HG03565 (cell line): ENCODE measurements at regions not wholly inside any gene's neighbourhood (a gene's known extent, or its start where the extent isn't known, plus 50 kb on each side); places are given as distances from the start of the nearest gene placed in this dataset.
A peak's percentile ranks its signal among the peaks of the same experiment; 100 is the strongest.

Source experiments
- ATAC-seq: cut with Tn5 transposase; IDR thresholded peaks from one replicate; pipeline ENCODE4 v1.9.1; 2021; ENCODE audit warnings: mild to moderate bottlenecking, moderate library complexity; ENCODE audit not compliant: unreplicated experiment

- ATAC-seq = peak; percentile 29
Measured at GRCh38 chr2:155218292-155218924, 519.9 kb downstream of the KCNJ3 start.

- no peak for ATAC-seq
Measured at GRCh38 chr2:155215037-155215707, 516.7 kb downstream of the KCNJ3 start.

DNA sequence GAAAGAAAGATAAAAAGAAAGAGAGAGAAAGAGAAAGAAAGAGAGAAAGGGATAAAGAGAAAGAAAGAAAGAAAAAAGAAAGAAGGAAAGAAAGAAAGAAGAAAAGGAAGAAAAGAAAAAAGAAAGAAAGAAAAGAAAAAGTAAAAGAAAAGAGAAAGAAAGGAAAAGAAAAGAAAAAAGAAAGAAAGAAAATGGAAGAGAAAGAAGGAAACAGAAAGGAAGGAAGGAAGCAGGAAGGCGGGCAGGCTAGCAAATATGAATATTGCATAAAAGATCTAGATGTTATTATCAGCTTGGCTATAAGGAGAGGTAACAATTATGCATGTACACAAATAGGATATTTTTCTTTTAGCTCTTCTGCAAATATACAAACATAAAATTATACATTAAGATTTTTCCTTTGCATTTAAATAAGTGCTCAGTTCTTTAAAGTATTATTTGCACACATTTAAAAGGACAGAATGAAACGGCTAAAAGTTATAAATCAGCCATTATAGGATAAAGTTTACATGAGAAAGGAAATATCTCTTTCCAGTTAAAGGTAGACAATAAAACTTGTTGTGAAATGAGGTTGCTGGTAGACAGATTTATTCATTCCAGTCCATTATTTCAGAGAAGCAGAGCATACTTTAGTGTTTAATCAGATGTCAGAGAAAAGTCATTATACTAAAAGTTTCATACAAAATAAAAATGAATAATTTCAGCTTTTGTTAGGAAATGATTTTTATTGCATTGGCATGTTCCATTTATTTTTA, 511.4 kb downstream of the KCNJ3 start:
- no peak for ATAC-seq

DNA sequence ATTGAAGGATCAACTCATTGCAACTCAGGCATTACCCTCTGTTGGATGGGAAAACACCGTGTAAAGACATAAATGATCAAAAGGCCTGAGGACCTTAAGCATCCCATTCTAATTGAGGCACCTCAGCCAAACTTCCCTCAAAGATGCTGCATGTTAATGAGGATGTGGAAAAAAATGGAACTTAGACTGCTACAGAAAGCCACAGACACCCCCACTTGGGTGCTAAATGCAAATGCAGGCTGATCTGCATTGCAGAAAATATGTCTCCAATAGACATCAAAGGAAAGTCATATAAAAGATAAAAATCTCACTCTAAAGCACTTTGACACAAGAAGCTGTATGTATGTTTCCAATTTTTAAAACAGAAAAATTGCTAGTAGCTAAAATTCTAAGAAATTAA, 504.7 kb downstream of the KCNJ3 start:
- peak; percentile 84 for ATAC-seq

- no peak for ATAC-seq
Measured at GRCh38 chr2:155200753-155201152, 502.3 kb downstream of the KCNJ3 start.

DNA sequence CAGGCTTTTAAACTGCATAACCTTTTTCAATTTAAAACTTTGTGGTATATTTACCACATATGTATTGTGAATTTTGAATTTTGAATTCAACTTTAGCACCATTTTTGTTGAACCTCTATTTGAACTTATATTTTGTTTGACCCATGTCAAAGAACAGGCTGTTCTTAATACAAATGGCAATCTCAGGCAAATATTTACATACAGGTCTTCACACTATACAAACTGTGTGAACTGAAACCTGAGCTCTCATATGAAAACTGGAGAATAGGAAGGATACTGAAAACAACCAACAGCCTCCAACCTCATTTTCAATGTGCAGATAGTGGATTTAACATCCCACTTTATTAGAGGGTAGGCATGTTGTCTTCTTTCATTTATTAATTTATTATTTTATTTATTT, 491.8 kb downstream of the KCNJ3 start:
- peak; percentile 53 for ATAC-seq

GRCh38 chr2:155178921-155179320, 480.4 kb downstream of the KCNJ3 start:
- ATAC-seq = no peak

DNA sequence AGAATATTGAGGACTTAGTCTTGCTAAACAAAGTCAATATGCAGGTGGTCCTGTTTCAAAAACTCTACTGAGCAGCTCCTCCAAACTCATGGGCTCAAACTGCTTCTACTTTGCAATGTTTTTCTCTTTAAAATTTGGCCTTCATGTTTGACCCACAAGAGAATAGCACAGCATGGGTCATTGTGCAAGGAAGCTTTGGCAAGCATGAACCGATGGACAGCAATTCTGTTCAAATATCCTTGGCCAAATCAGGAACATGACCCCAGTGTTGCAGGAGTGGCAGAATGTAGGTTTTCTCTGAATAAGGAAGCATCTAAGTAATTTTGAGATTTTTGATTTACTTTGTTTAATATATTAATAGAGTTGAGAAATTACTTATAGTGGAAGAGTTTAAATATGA, 477.9 kb downstream of the KCNJ3 start:
- ATAC-seq = no peak

DNA sequence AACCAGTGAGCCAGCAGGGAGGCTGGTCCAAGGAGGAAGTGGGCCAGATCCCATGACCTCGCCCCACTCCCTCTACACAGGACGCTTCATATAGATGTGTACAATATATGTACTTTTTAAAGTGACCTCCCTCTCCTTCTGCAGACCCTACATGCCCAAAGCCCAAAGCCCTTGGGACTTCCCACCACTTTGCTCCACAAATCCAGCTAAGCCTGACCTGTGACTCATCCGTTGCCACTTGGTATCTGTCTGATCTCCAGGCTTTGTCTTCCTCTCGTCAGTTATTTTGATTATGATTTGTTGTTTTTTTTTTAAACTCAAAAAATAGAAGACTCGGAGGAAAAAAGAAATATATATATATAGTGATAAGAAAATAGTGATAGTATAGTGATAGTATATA, 470.8 kb downstream of the KCNJ3 start:
- ATAC-seq = no peak

GRCh38 chr2:155162494-155162893, 464.0 kb downstream of the KCNJ3 start:
- ATAC-seq = no peak

DNA sequence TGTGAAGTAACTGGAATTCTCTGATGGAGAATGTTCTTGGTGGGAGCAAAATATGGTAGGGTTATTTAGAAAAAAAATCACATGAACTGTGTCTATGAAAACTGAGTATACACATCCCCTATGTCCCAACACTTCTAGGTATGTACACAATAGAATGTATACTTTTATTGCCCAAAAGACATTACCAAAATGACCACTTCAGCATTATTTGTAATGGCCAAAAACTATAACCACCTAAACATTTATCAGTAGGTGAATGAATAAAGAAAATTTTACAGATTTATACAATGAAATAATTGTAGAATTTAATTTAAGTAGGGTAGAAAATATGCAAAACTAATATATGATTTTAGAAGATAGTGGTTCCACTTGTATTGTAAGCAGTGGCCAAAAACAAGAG, 462.8 kb downstream of the KCNJ3 start:
- no peak for ATAC-seq

DNA sequence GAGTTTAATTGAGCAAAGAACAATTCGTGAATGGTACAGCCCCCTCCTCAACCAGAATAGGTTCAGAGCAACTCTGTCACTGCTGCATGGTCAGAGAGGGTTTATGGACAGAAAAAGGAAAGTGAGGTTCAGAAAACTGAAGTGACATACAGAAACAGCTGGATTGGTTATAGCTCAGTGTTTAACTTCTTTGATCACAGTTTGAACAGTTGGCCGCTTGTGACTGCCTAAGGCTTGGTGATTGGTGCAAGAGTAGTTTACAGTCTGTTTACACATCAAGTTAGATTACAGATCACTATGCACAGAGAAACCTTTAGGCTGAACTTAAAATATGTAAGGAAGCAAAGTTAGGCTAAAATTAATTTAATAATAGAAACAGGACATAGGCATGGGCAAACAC, 459.2 kb downstream of the KCNJ3 start:
- no peak for ATAC-seq

GRCh38 chr2:155157065-155157464, 458.6 kb downstream of the KCNJ3 start:
- ATAC-seq = no peak

- ATAC-seq = no peak
Measured at GRCh38 chr2:155151945-155152344, 453.4 kb downstream of the KCNJ3 start.

DNA sequence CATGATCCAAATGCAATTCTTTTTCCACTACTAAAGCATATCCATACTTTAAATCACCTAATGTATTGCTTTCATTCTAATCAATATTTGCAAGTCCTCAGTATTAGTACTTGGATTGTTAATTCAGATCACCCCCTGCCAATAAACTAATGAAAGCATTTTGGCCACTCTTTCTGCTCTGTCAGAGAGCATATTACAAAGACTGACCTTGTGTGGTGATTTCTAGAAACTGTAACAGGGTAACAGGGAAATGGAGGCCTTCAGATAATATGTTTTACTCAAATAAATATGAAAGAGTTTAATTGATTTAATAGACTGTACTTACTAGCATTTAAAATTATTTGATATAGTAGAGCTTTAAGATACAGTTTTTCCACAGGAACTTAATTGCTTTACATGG, 453.0 kb downstream of the KCNJ3 start:
- no peak for ATAC-seq

GRCh38 chr2:155145758-155146229, 447.3 kb downstream of the KCNJ3 start:
- ATAC-seq = peak; percentile 96

DNA sequence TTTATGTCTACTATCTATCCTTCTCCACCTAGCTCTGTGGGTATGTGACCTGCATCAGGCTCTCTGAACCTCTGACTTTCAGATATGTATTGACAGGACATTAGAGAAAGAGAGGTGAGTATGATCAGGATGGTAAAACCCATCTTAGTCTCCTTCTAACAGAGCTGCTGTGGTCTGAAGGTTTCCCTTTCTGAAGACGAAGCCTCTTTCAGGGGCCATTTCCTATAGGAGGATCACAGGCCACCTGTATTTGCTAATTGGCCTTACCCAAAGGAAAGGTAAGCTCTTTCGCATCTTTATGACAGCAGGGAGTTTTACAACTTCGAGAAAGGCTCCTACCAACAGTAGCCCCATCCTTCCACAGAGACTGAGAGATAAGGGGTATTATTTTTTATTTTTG, 442.9 kb downstream of the KCNJ3 start:
- ATAC-seq = no peak

- no peak for ATAC-seq
Measured at GRCh38 chr2:155125585-155126230, 427.2 kb downstream of the KCNJ3 start.

DNA sequence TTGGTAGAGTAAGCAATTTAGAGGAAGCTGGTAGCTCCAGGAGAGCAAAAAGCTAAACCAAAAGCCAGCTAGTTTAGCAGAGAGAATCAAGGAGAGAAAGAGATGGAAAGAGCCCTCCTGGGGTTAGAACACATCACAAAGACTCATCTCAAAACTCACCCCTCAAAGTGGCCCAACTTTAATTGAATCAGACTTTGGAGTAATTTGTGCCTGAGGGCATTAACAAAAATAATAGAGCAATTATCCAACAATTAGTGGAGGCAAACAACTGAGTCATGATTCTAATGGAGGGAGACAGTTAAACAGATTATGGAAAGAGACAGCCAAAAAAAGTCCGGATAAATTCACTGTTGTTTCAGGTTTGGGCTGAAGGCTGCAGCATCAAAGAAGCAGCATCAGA, 417.4 kb downstream of the KCNJ3 start:
- ATAC-seq = no peak

DNA sequence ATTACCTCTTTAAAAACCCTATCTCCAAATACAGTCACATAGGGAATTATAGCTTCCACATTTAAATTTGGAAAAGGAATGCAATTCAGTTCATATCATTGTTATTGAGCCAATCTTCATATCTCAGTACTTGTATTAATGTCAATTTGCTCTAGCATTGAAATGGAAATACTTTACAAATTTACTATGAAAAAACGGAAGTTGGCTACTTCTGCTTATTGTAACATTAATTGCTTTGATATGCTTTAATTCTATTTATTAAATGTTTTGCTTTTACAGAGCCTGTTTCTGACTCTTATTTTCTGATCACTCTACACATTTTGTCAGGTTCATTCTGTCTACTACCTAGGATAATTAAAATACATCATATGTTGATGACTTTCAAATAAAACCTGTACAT, 412.6 kb downstream of the KCNJ3 start:
- ATAC-seq = no peak

DNA sequence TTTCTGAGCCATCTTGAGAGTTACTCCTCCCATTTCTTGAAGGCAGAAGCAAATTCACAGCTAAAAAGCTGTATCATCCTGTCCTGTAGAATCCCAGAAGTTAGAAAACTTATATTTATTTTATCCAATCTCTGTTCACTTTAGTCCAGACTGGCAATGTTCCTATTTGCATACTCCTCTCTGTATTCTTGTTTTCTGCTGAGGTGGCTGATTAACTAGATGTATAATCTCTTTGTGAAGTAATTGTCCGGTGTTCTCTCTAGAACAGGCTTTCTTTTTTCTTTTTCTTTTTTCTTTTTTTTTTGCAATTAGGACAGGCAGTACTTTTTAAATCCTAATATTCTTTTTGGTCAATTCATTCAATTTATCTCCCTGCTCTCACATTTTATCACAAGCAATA, 411.0 kb downstream of the KCNJ3 start:
- ATAC-seq = no peak

DNA sequence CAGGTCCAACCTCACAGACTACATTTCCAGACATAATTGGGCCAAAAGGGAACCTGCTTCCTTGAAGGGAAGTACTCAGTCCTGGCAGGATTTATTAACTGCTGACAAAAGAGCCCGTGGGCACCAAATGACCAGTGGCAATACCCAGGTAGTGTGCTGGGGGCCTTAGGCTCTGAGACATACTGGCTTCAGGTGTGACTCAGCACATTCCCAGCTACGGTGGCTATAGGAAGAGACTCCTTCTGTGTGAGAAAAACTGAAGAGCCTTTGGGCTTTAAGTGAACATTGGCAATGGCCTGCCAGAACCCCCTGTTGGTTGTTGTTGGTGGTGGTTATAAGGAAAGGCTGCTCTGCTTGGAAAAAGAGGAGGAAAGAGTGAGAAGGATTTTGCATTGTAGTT, 401.8 kb downstream of the KCNJ3 start:
- ATAC-seq = no peak
